ENCODE measurements at regions not wholly inside any gene's neighbourhood (a gene's known extent, or its start where the extent isn't known, plus 50 kb on each side); places are given as distances from the start of the nearest gene placed in this dataset.

GRCh38 chr12:67173258-67173657 lies 95.9 kb upstream of the CAND1 start:
- TF ChIP-seq NFIC (IDR thresholded peaks at IDR 0.05; ENCODE audit: low read length) (no peak), CTCF (CRISPR knock-in tag; IDR thresholded peaks at IDR 0.05) (no peak), PATZ1 (CRISPR knock-in tag; IDR thresholded peaks at IDR 0.05) (no peak), SRSF4 (IDR thresholded peaks at IDR 0.05; ENCODE audit: low read depth, low read length, poor library complexity, severe bottlenecking) (no peak), CEBPB (IDR thresholded peaks at IDR 0.05; ENCODE audit: borderline replicate concordance, low read depth, low read length) (no peak), HNRNPK (IDR thresholded peaks at IDR 0.05; ENCODE audit: low read depth, low read length, poor library complexity, severe bottlenecking) (no peak)
- TF ChIP-seq, protein P1, sequence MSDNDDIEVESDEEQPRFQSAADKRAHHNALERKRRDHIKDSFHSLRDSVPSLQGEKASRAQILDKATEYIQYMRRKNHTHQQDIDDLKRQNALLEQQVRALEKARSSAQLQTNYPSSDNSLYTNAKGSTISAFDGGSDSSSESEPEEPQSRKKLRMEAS (IDR thresholded peaks at IDR 0.05), result no peak

All from HepG2 (cell line).